GM19455 (cell line): ENCODE measurements at regions not wholly inside any gene's neighbourhood (a gene's known extent, or its start where the extent isn't known, plus 50 kb on each side); places are given as distances from the start of the nearest gene placed in this dataset.
A peak's percentile ranks its signal among the peaks of the same experiment; 100 is the strongest.
"Not testable (repeated sequence)": the region's sequence is repeated elsewhere in the genome, so short reads cannot be mapped to it uniquely, and the experiment has no call there.

Experiments
- ATAC-seq: cut with Tn5 transposase; IDR thresholded peaks from one replicate; pipeline ENCODE4 v1.9.1; 2021; ENCODE audit not compliant: unreplicated experiment

DNA sequence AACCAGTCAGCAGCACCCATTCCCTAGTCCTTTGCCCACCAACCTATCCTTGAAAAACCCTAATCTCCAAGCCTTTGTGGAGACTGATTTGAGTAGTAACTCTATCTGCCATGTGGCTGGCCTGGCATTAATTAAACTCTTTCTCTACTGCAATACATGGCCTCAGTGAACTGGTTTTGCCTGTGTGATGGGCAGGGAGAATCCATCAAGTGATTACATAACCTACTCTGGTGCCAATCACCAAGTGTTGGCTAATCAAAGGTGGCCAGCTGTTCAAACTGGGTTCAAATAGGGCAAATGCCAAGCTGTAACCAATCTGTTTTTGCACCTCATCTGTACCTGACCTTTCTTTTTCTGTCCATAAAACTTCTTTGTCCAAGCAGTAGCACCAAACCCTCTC, 139.8 kb upstream of the XPO1 start:
- no peak for ATAC-seq

DNA sequence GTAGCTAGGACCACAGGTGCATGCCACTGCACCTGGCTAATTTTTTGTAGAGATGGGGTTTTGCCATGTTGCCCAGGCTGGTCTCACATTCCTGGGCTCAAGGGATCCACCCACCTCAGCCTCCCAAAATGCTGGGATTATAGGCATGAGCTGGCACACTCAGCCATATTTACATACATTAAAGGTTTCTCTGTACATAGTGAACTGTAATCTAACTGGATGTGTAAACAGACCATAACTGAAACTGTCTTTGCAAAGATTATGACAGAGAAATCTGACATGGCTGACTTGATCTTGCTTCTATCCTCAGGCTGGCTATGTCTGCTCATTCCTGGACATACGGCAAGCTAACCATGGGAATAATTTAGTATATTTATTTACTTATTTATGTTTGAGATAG, 139.2 kb upstream of the XPO1 start:
- ATAC-seq: no peak

DNA sequence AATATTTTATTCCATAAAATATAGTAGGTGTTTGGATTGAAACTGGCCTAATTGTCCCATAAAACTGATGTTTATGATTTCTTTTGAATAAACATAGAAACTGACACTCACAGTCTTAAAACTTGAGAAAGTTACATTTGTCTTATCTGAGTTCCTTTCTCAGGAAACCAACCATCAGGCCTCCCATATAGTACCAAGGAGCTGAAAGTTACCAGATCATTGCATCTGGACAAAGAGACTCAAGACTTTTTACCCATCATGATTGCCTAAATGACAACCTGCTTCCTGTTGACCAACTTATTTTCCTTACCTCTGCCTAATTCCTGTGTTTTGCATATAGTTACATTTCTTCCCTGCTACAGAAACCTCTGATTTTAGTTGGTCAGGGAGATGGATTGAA, 137.0 kb upstream of the XPO1 start:
- ATAC-seq: no peak

DNA sequence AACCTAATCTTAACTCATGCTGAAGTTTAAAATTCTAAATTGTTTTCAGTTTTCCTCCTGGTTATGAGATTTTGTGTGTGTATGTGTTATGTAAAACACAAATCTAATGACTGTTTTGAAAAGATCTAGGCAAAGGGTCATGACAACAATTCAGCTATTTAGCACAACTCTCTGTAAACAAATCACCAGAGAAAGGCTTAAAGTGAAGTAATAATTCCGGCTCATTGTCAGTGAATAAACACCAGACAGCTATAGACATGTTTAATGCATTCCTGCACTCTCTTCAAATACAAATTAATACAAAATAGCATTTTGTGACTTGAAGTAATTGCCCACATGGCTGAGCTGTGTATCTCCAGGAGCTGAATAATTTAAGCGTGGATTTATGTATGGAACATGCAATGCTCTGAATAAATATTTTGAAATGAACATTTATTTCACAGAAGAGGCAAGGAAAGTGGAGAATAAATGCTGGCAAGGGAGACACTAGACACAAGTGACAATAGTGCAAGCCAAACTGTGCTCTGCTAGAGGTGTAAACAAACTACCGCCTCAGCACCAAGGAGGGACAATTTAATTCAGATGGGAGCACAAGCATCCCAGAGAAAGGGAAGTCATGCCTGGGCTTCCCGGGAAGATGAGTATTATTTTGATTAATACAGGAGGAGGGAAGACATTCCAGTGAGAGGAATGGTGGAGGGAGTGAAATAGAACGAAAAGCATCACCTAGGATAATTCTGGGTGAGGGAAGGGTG, 133.6 kb upstream of the XPO1 start:
- ATAC-seq: no peak

DNA sequence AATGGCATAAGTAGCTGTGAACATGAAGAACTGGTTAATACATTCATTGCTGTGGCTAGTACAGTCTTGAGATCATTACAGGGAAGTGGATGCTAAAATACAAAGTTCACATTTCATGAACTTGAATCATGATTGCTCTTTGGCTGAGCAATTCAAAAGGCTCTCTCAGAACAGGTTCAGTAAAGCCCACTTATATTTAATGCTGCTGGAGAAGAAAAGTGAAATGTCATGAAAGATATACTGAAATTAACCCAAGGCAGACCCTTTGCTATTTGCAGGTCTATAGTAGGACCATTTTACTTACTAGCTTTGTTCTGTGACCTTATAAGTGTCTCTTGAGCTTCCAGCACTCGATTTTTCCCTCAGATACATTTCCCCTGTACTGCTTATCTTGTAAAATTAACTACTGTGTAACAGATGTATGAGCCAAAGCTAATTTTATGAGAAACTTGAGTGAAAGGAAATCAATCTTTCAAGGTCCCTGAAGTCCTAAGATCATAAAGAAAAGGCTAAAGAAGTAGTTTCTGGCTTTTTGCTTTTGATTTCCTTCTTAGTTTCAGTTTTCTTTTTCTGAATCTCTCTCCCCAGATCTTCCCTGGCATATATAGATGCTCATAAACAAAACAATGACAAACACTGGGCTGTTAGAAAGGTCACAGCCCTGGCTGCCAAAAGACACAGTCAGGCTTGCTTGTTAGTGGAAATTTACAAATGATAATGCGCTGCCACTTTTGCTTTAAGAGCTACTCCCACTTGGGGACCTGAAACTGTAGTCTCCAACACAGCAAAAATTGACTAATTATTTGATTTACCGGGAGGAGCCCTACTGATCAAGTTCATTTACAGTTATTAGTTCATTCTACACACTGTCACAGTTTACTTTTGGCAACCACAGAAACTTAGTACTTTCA, 132.7 kb upstream of the XPO1 start:
- ATAC-seq: peak; percentile 63

DNA sequence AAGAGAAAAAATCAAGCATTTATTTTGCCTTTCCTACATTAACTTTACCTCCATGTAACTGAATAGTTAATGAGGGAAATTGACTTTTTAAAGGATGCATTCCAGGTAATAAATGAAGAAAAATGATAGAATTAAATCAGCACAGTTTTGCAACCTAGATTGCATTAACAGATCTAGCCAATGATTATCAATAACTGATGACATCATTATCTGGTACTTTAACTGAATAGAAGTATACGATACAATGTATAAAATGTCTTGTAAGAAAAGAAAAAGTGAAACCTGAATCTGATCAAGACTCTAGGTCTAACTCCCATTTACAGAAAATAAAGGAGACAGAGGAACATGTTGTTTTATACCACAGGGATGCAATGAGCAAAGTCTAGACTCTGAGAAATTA, 126.0 kb upstream of the XPO1 start:
- no peak for ATAC-seq

DNA sequence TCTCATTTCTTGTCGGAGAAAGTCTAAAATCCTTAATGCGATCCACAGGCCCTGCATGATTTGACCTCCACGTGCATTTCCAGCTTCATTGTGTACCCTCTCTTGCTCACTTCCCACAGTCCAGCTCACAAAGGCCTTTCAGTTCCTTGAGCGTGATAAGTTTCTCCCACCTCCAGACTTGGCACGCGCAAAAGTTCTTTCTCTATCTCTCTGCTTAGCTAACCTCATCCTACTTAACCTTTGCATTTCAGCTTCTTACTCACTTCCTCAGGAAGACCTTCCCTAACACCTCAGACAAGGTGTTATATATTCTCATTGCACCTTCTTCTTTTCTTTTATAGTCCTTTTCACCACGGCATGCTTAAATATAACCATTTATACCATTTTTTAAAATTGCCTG, 124.8 kb upstream of the XPO1 start:
- no peak for ATAC-seq

DNA sequence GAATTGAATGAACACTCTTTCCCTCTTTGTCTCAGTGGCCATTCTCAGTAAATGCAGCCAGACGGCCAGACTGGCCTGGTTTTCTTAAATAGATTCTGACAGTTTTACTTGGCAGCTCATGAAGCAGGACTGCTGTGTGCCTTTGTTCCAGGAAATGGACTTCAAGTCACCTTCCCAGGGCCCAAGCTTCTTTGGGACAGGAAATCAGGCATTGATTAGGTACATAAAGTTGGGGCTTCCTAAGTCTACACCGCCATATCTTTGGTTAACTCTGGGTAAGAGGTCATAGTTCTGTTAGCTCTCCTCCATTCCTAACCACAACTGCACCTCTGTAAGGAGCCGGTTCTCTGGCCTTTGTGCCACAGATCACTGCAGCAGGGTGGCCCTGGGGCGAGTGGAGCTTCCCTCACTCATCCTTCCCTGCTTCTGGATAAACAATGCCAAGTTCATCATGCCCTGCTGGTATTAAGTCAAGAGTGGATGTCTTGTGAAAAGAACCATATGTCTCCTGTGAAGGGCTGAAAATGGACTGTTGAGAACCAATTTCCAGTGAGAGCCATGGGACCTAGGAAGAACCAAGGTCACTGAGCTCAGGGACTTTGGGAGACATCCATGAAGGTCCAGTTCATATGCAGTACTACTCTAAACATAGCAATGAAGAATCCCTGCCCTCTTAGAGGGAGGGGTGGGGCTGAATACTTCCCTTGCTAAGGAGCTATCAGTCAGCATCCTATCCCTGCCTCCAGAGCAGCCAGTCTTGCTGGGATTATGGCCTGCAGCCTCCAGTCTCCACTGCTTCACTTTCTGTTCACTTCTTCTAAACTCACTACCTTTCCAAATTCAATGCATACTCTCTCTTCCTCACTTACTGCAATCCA, 122.6 kb upstream of the XPO1 start:
- no peak for ATAC-seq

DNA sequence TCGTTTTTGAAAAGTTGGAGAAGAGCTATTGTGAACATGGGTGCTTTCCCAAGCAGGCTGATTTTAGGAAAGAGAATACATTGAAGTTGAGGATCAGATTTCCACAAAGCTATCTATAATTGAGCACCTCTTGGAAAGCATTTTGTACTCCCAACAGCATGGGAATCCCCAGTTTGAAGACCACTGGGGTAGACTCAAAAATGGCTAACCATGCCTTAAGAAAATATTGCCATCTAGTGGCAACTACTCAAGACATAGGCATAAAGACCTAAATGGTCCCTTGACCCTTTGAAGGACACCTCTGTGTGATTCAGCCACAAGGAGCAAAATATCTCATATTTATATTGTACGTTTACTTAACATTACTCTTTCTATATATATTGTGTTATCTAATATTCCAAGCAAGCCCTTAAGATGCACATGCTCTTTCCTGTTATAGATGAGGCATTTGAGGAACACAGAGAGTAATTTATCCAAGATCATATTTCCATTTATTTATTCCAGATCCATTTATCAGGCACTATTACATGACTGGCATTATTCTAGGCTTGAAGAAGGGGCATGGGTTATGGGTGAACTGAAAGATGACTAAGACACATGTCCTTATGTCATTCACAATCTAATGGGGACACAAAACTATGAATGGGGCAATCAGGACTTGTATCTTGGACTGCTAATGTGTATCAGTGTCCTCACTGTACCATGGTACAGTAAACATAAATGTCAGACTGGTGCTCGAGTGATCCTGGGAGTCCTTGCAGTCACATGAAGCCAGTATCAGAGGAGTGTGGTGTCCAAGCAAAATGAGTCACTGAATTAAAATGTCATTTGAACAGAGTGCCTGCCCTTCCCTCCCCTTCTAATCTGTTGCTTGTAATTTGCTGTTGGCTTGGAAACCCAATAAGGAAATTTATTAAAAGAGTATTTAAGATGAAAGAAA, 121.0 kb upstream of the XPO1 start:
- ATAC-seq: no peak

DNA sequence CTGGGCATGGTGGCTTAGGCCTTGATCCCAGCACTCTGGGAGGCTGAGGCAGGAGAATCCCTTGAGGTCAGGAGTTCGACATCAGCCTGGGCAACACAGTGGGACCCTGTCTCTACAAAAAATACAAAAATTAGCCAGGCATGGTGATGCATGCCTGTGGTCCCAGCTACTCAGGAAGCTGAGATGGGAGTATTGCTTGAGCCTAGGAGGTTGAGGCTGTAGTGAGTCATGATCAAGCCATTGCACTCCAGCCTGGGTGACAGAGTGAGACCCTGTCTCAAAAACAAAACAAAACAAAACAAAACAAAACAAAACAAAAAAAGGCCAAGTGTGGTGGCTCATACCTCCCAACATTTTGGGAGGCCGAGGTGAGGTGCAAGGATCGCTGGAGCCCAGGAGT, 111.8 kb upstream of the XPO1 start:
- ATAC-seq: not testable (repeated sequence)

DNA sequence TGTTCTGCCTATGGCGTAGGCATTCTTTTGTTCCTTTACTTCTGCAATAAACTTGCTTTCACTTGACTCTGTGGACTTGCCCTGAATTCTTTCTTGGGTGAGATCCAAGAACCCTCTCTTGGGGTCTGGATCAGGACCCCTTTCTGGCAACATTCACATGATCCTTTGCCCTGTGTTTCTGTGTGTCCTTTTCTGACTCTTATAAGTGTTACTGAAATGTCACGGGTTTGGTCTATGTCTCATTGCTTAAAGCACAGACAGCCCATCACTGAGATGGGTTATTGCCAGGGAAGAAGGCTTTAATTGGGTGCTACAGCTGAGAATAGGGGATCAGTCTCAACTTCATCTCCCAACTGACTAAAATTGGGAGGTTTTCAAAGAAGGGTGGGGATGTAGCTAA, 110.9 kb upstream of the XPO1 start:
- no peak for ATAC-seq

DNA sequence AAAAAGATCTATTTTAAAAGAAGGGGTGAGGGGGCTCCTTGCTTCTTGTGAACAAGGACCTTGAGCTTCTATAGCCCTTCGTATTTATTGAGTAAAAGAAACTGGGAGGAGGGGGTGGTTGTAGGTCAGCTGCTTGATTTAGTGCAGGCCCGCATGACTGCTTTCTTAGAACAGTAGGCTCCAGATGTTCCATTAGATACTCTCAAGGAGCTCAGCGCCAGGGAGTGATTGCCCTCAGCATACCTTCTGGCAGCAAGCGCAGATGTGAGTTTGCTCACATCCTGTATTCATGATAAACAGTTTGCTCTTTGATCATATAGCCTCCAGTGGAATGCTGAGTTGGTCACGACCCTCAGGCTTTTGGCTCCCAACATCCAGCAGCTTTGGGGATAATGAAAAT, 108.9 kb upstream of the XPO1 start:
- no peak for ATAC-seq

DNA sequence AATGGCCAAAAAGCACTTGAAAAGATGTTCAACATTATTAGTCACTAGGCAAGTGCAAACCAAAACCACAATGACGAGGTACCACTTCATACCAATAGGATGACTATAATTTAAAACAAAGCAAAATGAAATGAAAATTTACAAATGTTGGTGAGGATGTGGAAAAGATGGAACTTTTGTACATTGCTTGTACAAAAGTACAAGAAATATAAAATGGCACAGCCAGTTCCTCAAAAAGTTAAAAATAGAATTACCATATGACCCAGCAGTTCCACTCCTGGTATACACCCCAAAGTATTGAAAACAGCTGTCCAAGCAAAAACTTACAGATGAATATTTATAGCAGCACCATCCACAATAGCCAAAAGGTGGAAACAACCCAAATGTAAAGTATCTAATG, 107.8 kb upstream of the XPO1 start:
- no peak for ATAC-seq

DNA sequence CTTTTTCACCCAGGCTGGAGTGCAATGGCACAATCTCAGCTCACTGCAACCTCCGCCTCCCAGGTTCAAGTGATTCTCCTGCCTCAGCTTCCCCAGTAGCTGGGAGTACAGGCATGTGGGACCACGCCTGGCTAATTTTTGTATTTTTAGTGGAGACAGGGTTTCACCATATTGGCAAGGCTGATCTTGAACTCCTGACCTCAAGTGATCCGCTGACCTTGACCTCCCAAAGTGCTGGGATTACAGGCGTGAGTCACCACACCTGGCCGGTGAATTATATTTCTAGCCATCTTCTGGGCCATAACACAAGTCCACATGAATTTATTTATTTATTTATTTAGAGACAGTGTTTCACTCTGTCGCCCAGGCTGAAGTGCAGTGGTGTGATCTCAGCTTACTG, 105.0 kb upstream of the XPO1 start:
- ATAC-seq: not testable (repeated sequence)

DNA sequence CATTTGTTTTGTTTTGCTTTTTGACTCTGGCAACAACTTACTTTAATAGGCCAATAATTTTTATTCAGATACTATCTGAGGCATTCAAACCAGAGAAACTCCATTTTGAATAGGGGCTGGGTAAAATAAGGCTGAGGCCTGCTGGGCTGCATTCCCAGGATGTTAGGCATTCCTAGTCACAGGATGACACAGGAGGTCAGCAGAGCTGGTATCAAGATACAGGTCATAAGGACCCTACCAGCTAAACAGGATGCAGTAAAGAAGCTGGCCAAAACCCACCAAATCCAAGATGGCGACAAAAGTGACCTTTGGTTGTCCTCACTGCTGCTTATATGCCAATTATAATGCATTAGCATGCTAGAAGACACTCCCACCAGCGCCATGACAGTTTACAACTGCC, 102.2 kb upstream of the XPO1 start:
- no peak for ATAC-seq

DNA sequence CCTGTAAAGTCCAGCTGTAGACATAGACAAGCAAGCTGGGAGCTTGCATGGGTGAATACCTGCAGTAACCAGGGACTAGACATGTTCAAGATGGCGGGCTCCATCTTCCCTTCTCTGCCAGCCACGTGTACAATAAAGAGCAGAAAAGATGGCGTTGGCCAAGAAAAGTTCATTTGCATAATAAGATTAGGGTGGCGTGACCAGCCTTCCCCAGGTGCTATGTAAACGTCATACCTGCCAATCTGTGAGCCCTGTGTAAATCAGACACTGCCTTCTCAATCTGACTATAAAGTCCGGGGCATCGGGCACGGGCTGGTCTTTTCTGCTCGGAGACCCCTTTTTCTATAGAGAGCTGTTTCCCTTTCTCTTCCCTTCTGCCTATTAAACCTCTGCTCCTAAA, 101.6 kb upstream of the XPO1 start:
- ATAC-seq: no peak

DNA sequence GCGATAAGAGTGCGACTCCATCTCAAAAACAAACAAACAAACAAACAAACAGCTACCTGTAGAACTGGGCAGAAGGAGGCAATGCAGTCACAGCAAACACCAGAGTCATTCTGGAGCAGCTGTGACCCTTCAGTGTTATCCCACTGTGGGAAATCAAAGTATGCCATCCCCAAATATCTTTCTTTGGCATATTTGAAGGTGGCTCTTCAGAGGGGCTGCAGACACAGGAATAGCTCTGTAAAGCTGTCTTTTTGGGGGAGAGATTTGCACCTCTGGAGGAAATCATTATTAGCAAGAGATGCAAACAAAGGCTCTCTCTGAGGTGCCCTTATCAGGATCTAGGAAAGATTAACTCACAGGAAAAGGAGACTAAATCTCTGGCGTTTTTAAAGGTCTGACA, 98.5 kb upstream of the XPO1 start:
- ATAC-seq: no peak

DNA sequence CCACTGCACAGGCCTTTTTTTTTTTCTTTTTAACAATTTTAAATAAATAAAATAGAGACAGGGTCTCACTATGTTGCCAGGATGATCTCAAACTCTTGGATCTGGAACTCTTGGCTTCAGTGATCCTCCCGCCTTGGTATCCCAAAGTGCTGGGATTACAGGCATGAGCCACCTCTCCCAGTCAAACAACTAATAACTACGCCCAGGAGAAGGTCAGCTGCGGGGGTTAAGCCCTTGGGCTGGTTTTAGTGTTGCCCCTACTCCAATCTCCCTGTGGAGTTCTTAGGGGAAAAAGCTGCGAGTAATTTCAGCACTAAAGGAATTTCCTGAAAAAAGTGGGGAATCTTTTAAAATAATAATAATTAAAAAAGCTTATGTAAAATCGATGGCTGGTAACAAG, 96.4 kb upstream of the XPO1 start:
- ATAC-seq: no peak

DNA sequence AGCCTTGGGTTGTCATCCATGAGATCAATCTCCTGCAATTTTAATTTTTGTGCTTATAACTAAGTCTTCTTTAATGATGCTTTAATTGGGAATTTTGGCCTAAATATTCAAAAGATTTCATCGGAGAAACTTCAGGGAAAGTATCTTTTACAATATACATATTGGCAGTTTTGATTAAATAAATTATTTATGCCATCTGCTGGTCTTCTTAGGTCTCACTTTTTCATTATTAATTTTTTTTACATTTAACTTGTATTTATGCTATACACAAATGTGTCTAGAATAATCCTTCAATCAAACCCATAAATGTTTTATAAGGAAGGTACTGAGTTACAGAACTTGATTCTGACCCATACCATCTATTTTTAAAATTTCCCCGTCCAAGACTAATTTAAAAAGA, 95.1 kb upstream of the XPO1 start:
- no peak for ATAC-seq
